ENCODE measurements at regions not wholly inside any gene's neighbourhood (a gene's known extent, or its start where the extent isn't known, plus 50 kb on each side); places are given as distances from the start of the nearest gene placed in this dataset.

DNA sequence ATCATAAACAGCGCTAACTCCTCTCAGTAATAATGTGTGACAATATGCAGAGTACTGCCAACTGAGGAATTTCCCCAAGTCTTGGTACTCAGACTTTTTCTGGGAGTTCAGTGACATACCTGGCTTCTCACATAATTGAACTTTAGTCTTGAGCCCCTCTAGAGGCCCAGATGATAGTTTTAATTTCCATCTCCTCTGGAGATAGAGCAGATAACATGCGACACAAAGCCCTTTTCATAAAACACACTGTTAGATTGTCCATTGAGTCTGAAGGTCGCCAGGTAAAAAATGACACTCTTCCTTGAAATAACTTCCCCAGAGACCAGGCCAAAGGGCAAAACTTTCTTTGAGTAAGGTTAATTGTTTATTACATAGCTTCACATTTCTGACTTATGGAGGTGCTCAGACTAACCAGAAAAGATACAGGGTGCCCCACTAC is 476.0 kb downstream of the RASEF start:
- TF ChIP-seq, protein P1, sequence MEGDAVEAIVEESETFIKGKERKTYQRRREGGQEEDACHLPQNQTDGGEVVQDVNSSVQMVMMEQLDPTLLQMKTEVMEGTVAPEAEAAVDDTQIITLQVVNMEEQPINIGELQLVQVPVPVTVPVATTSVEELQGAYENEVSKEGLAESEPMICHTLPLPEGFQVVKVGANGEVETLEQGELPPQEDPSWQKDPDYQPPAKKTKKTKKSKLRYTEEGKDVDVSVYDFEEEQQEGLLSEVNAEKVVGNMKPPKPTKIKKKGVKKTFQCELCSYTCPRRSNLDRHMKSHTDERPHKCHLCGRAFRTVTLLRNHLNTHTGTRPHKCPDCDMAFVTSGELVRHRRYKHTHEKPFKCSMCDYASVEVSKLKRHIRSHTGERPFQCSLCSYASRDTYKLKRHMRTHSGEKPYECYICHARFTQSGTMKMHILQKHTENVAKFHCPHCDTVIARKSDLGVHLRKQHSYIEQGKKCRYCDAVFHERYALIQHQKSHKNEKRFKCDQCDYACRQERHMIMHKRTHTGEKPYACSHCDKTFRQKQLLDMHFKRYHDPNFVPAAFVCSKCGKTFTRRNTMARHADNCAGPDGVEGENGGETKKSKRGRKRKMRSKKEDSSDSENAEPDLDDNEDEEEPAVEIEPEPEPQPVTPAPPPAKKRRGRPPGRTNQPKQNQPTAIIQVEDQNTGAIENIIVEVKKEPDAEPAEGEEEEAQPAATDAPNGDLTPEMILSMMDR (IDR thresholded peaks at IDR 0.05), result no peak
- TF ChIP-seq POLR2A (IDR thresholded peaks at IDR 0.05), result no peak

All from testis (tissue), 2 donors.